HG03280 (cell line): ENCODE measurements at regions not wholly inside any gene's neighbourhood (a gene's known extent, or its start where the extent isn't known, plus 50 kb on each side); places are given as distances from the start of the nearest gene placed in this dataset.
"Not testable (repeated sequence)": the region's sequence is repeated elsewhere in the genome, so short reads cannot be mapped to it uniquely, and the experiment has no call there.

ENCODE experiments used
- ATAC-seq: cut with Tn5 transposase; IDR thresholded peaks from one replicate; pipeline ENCODE4 v1.9.1; 2021; ENCODE audit warnings: mild to moderate bottlenecking, moderate library complexity; ENCODE audit not compliant: unreplicated experiment

DNA sequence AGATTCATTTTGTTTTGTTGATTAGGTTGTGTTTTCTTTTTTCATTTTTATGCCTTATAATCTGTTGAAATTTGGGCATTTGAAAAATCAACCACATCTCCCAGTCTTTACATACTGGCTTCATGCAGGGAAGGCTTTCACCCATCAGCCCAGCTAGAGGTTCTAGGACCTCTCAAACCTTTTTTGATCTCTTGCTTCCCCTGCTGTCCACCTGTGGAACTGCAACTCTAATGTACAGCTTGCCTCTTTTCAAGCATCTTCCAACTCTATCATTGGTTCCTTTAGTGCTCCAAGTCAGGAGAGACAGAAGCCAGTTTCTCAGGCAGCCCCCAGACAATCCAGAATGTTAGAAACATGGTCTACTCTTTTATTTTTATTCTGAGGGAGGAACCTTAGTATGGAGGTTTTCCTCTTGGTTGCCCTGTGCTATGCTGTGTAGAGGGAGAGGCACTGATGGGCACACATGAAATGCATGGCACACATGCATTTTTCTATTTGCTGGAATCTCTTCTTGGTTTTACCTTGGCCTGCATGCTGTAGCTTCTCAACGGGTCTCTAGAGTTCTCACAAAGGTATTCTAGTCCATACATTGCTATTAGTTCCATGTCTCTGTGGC is 107.2 kb upstream of the L3MBTL4 start:
- no peak for ATAC-seq

GRCh38 chr18:6525604-6526003 is 110.9 kb upstream of the L3MBTL4 start:
- no peak for ATAC-seq

GRCh38 chr18:6537475-6537874 is 122.8 kb upstream of the L3MBTL4 start:
- no peak for ATAC-seq

- not testable (repeated sequence) for ATAC-seq
Measured at GRCh38 chr18:6541131-6541679, 126.5 kb upstream of the L3MBTL4 start.

DNA sequence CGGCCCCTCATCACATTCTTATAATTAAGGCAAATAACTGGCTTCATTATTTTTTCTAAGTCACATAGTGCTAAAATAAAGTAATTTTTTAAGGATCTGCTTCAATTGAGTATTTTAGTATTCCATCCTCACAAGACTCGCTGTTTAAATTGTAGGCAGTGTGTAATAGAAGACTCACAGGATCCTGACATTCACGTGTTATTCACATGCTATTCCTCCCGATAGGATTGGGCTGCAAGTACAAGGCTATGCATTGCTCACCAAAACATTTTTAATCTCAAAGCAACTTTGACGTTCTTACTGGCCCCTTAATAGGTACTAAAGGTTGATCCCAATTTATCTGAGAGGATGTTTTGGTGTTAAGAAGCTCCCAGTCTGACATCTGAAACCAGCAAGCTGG is 127.6 kb upstream of the L3MBTL4 start:
- no peak for ATAC-seq

DNA sequence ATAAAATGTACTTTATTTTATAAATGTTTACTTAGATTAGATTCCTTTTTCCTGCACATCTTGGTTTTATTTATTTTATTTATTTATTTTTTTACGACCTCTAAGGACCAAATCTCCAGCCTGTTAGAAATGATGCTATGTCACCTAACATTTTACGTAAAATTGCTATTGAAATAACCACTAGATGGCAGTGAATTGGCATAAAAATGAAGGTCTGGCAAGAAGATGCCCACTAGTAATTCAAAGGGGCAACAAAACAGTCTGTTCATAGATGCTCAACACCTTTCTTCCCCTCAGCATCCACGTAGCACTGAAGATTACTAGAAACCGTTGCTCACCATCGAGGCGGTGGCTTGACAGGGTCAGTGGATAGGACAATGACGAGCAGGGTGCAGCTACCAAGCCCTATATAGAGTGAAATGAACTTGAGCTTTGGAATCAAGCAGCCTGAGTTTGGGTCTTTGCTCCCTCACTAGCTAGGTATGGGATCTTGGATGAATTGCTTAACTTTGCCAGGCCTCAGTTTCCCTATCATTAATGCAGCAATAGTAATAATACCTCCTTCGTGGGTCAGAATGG is 128.7 kb upstream of the L3MBTL4 start:
- ATAC-seq = no peak

GRCh38 chr18:6546229-6546628 is 131.5 kb upstream of the L3MBTL4 start:
- no peak for ATAC-seq

DNA sequence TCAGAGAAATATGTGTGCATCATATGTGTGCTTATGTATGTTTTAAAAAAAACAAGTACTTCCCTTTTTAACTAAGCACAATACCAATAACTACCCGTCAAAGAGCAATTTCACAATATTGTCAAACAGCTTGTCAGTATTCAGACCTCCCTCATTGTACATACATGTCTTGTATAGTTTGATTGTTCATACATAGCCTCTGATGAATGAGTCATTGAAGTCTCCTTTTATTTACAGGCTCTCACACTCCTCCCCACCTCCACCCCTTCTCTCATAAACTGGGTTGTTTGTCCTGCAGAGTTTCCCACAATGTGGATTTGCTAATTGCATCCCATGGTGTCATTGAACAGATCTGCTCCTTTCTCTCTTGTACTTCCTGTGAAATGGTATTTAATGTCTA is 132.8 kb upstream of the L3MBTL4 start:
- ATAC-seq = no peak

- ATAC-seq = no peak
Measured at GRCh38 chr18:6553234-6553900, 138.7 kb upstream of the L3MBTL4 start.

- no peak for ATAC-seq
Measured at GRCh38 chr18:6557057-6557769, 142.5 kb upstream of the L3MBTL4 start.

DNA sequence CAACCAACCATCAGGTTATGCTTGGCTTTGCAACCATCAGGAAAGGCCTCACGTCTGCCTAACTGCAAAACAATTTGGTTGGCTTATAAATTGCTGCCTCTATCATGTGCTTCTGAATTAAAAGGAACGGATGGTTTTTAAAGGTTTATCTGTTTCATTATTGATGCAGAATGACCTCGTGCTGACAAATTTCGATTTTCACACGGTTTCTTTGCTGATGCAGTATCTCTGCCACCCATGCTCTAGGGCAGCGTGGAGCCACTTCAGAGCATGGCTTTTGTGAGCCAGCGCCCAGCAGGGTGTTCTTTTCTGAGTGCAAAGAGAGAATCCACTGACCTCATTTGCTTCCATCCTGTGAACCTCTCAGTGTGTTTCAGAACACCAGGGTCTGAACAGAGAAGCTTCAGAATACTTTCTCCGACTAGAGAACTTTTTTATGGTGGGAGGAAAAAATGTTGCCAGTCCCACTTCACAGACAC is 143.1 kb upstream of the L3MBTL4 start:
- ATAC-seq = no peak

GRCh38 chr18:6558446-6559156 is 143.9 kb upstream of the L3MBTL4 start:
- ATAC-seq = no peak

- ATAC-seq = no peak
Measured at GRCh38 chr18:6559296-6559695, 144.6 kb upstream of the L3MBTL4 start.

- no peak for ATAC-seq
Measured at GRCh38 chr18:6561016-6561415, 146.3 kb upstream of the L3MBTL4 start.

DNA sequence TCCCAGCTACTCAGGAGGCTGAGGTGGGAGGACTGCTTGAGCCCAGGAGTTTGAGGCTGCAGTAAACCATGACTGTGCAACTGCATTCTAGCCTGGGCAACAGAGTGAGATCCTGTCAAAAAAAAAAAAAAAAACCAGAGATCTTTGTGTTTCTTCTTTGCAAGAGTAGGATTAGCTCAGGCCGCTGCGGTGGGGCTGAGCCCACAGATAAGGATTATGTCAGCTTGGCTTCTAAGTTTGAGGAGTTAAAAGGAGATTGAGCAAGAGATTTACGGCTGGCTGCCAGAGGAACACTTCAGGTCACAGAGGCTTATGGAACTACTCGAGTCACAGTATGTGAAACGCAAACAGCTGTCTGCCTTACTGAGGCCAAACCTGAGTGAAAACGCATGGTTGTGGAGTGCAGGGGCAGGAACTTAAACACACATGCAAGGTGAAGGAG is 146.7 kb upstream of the L3MBTL4 start:
- no peak for ATAC-seq

GRCh38 chr18:6561862-6562291 is 147.2 kb upstream of the L3MBTL4 start:
- no peak for ATAC-seq

DNA sequence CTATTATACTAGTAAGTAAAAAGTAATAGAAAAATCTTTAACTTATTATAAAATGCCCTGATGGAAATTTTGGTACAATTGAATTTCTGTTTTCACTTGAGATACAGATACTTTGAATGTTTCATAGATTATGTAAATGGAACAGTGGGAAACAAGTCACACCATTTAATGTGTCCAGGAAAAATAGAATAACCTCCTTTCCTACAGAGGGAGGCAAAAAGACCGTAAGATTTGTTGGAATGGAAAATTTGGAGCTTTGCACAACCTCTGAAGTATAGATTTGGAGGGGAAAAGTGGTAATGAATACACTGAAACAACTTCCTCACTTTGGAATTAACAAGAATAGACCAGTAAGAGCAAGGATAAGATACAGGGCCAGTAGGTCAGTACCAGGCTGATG is 149.2 kb upstream of the L3MBTL4 start:
- ATAC-seq = no peak

- no peak for ATAC-seq
Measured at GRCh38 chr18:6564950-6565814, 150.5 kb upstream of the L3MBTL4 start.

GRCh38 chr18:6565815-6566081 is 151.0 kb upstream of the L3MBTL4 start:
- no peak for ATAC-seq

- no peak for ATAC-seq
Measured at GRCh38 chr18:6566338-6566911, 151.7 kb upstream of the L3MBTL4 start.
